ENCODE measurements at regions not wholly inside any gene's neighbourhood (a gene's known extent, or its start where the extent isn't known, plus 50 kb on each side); places are given as distances from the start of the nearest gene placed in this dataset.
"Not testable (repeated sequence)": the region's sequence is repeated elsewhere in the genome, so short reads cannot be mapped to it uniquely, and the experiment has no call there.

DNA sequence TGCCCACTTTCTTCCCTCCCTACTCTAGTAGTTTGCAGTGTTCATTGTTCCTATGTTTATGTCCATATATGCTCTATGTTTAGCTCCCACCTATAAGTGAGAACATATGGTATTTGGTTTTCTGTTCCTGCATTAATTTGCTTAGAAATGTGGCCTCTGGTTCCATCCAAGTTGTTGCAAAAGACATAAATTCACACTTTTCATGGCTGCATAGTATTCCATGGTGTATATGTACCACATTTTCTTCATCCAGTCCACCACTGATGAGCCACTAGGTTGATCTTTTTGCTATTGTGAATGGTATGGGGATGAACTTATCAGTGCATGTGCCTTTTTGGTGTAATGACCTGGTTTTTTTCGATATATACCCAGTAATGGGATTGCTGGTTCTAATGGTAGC lies 1089.1 kb downstream of the GRM8 start:
- Histone ChIP-seq H3K27ac (ENCODE audit: low read depth, low read length) (no peak overlapping the region), H3K36me3 (ENCODE audit: control insufficient read depth, insufficient read depth, low read length) (no peaks in the 10 kb centered on the region), H3K4me1 (ENCODE audit: control insufficient read depth, insufficient read depth, low read length) (no peaks in the 10 kb centered on the region), H3K9ac (ENCODE audit: low read length) (no peak overlapping the region), H3K27me3 (ENCODE audit: control insufficient read depth, insufficient read depth, low read length) (no peaks in the 10 kb centered on the region), H3K4me3 (ENCODE audit: low read length) (no peak overlapping the region)

DNA sequence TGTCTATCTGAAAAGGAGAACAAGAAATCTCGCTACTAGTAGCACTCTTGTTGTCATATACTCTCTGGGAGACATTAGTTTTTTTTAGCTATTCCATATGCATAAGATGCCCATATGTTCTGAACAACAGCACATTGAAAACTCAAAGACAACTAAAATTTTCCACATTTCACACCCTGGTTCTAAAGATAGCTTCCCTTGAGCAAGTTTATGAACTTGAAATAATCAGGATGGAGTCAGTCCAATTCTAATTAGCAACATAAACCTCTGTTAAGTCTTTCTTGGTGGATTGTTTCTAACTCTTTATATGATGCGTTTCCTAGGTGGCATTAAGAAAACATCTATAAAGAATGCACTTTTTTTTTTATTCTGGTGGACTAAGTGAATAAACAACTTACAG lies 1095.3 kb downstream of the GRM8 start:
- Histone ChIP-seq H3K27me3 (ENCODE audit: control insufficient read depth, insufficient read depth, low read length) (no peaks in the 10 kb centered on the region), H3K4me1 (ENCODE audit: control insufficient read depth, insufficient read depth, low read length) (no peaks in the 10 kb centered on the region), H3K9ac (ENCODE audit: low read length) (no peak overlapping the region), H3K27ac (ENCODE audit: low read depth, low read length) (no peak overlapping the region), H3K36me3 (ENCODE audit: control insufficient read depth, insufficient read depth, low read length) (no peaks in the 10 kb centered on the region), H3K4me3 (ENCODE audit: low read length) (no peak overlapping the region)

DNA sequence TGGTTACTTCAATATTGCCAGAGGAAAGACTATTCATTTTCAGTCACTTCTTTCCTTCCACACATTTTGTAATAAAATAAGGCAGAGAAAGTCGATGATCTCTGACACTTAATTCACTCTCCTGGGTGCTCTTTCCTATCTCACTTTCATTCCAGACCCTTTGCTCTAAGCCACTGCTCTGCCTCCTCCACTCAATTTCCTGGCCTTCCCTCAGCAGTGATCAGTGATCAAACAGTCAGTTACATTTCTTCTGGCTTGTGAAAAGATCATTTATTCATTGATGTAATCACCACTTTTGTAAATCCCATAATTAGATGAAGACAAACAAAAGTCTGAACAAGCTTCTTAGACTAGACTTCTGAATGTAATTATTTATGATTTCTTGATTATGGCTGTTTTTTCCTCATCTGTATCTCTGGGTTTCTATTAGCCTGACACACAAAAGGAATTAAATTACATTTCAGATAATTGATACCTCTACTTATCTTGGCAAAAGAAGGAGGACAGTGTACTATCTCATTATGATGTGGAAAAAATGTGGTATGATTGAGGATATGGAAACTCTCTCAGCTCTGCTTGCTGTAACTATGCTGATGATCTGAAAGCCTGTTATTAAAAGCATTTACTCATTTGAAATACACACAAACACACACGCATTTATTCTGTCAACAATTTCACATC lies 1102.3 kb downstream of the GRM8 start:
- H3K4me1 ChIP-seq (ENCODE audit: control insufficient read depth, insufficient read depth, low read length), result no peaks in the 10 kb centered on the region
- H3K27ac ChIP-seq (ENCODE audit: low read depth, low read length), result no peak overlapping the region
- no peak overlapping the region for H3K4me3 ChIP-seq (ENCODE audit: low read length)
- no peaks in the 10 kb centered on the region for H3K36me3 ChIP-seq (ENCODE audit: control insufficient read depth, insufficient read depth, low read length)
- H3K9ac ChIP-seq (ENCODE audit: low read length), result no peak overlapping the region
- H3K27me3 ChIP-seq (ENCODE audit: control insufficient read depth, insufficient read depth, low read length), result no peaks in the 10 kb centered on the region

GRCh38 chr7:126140858-126141466 lies 1111.8 kb downstream of the GRM8 start:
- Histone ChIP-seq H3K4me3 (ENCODE audit: low read length) (no peak overlapping the region), H3K27me3 (ENCODE audit: control insufficient read depth, insufficient read depth, low read length) (no peaks in the 10 kb centered on the region), H3K9ac (ENCODE audit: low read length) (no peak overlapping the region), H3K36me3 (ENCODE audit: control insufficient read depth, insufficient read depth, low read length) (no peaks in the 10 kb centered on the region), H3K27ac (ENCODE audit: low read depth, low read length) (no peak overlapping the region), H3K4me1 (ENCODE audit: control insufficient read depth, insufficient read depth, low read length) (no peaks in the 10 kb centered on the region)

GRCh38 chr7:126119981-126120380 lies 1132.8 kb downstream of the GRM8 start:
- Histone ChIP-seq H3K9ac (ENCODE audit: low read length) (no peak overlapping the region), H3K4me3 (ENCODE audit: low read length) (no peak overlapping the region), H3K36me3 (ENCODE audit: control insufficient read depth, insufficient read depth, low read length) (no peaks in the 10 kb centered on the region), H3K4me1 (ENCODE audit: control insufficient read depth, insufficient read depth, low read length) (no peaks in the 10 kb centered on the region), H3K27me3 (ENCODE audit: control insufficient read depth, insufficient read depth, low read length) (no peaks in the 10 kb centered on the region), H3K27ac (ENCODE audit: low read depth, low read length) (no peak overlapping the region)

- H3K9ac ChIP-seq (ENCODE audit: low read length), result no peak overlapping the region
- no peaks in the 10 kb centered on the region for H3K36me3 ChIP-seq (ENCODE audit: control insufficient read depth, insufficient read depth, low read length)
- no peaks in the 10 kb centered on the region for H3K27me3 ChIP-seq (ENCODE audit: control insufficient read depth, insufficient read depth, low read length)
- no peaks in the 10 kb centered on the region for H3K4me1 ChIP-seq (ENCODE audit: control insufficient read depth, insufficient read depth, low read length)
- H3K27ac ChIP-seq (ENCODE audit: low read depth, low read length), result no peak overlapping the region
- H3K4me3 ChIP-seq (ENCODE audit: low read length), result no peak overlapping the region
These were observed 1149.2 kb downstream of the GRM8 start for GRCh38 chr7:126103582-126103981.

GRCh38 chr7:126083014-126083413 lies 1153.4 kb upstream of the POT1 start:
- H3K4me3 ChIP-seq (ENCODE audit: low read length), result no peak overlapping the region
- no peak overlapping the region for H3K9ac ChIP-seq (ENCODE audit: low read length)

DNA sequence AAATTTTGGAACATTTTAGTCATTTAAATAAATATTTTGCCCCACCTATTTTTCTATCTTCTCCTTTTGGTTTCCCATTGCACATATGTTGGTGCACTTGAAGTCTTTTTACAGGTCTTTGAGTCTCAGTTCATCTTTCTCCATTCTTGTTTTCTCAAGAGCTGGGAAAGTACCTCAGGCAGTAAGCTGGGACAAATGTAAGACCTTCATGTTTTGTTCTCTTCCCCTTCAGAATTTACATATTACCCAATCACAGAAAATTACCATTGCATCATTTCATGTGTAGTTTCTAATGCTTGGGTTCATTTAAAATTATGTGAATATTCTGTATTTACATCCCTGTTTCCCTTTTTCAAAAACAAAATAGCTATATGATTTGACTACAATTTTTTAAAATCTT lies 1150.0 kb upstream of the POT1 start:
- H3K27me3 ChIP-seq (ENCODE audit: control insufficient read depth, insufficient read depth, low read length), result no peaks in the 10 kb centered on the region
- H3K4me1 ChIP-seq (ENCODE audit: control insufficient read depth, insufficient read depth, low read length), result no peaks in the 10 kb centered on the region
- no peak overlapping the region for H3K27ac ChIP-seq (ENCODE audit: low read depth, low read length)
- no peak overlapping the region for H3K4me3 ChIP-seq (ENCODE audit: low read length)
- H3K36me3 ChIP-seq (ENCODE audit: control insufficient read depth, insufficient read depth, low read length), result no peaks in the 10 kb centered on the region
- H3K9ac ChIP-seq (ENCODE audit: low read length), result no peak overlapping the region

More at GRCh38 chr7:126083014-126083413, 1153.4 kb upstream of the POT1 start:
- Histone ChIP-seq H3K27ac (ENCODE audit: low read depth, low read length) (no peak overlapping the region), H3K27me3 (ENCODE audit: control insufficient read depth, insufficient read depth, low read length) (no peaks in the 10 kb centered on the region), H3K4me1 (ENCODE audit: control insufficient read depth, insufficient read depth, low read length) (no peaks in the 10 kb centered on the region), H3K36me3 (ENCODE audit: control insufficient read depth, insufficient read depth, low read length) (no peaks in the 10 kb centered on the region)

GRCh38 chr7:126079151-126079550 lies 1149.5 kb upstream of the POT1 start:
- H3K9ac ChIP-seq (ENCODE audit: low read length), result no peak overlapping the region
- H3K4me3 ChIP-seq (ENCODE audit: low read length), result no peak overlapping the region
- no peaks in the 10 kb centered on the region for H3K27me3 ChIP-seq (ENCODE audit: control insufficient read depth, insufficient read depth, low read length)
- no peak overlapping the region for H3K27ac ChIP-seq (ENCODE audit: low read depth, low read length)
- no peaks in the 10 kb centered on the region for H3K4me1 ChIP-seq (ENCODE audit: control insufficient read depth, insufficient read depth, low read length)
- no peaks in the 10 kb centered on the region for H3K36me3 ChIP-seq (ENCODE audit: control insufficient read depth, insufficient read depth, low read length)

- no peaks in the 10 kb centered on the region for H3K27me3 ChIP-seq (ENCODE audit: control insufficient read depth, insufficient read depth, low read length)
- no peaks in the 10 kb centered on the region for H3K36me3 ChIP-seq (ENCODE audit: control insufficient read depth, insufficient read depth, low read length)
- H3K4me1 ChIP-seq (ENCODE audit: control insufficient read depth, insufficient read depth, low read length), result no peaks in the 10 kb centered on the region
- no peak overlapping the region for H3K4me3 ChIP-seq (ENCODE audit: low read length)
- no peak overlapping the region for H3K27ac ChIP-seq (ENCODE audit: low read depth, low read length)
- H3K9ac ChIP-seq (ENCODE audit: low read length), result no peak overlapping the region
These were observed 1136.1 kb upstream of the POT1 start for GRCh38 chr7:126065766-126066165.

GRCh38 chr7:126057979-126058378 lies 1128.4 kb upstream of the POT1 start:
- Histone ChIP-seq H3K27me3 (ENCODE audit: control insufficient read depth, insufficient read depth, low read length) (no peaks in the 10 kb centered on the region), H3K36me3 (ENCODE audit: control insufficient read depth, insufficient read depth, low read length) (no peaks in the 10 kb centered on the region), H3K9ac (ENCODE audit: low read length) (no peak overlapping the region), H3K4me1 (ENCODE audit: control insufficient read depth, insufficient read depth, low read length) (no peaks in the 10 kb centered on the region), H3K27ac (ENCODE audit: low read depth, low read length) (no peak overlapping the region), H3K4me3 (ENCODE audit: low read length) (no peak overlapping the region)

DNA sequence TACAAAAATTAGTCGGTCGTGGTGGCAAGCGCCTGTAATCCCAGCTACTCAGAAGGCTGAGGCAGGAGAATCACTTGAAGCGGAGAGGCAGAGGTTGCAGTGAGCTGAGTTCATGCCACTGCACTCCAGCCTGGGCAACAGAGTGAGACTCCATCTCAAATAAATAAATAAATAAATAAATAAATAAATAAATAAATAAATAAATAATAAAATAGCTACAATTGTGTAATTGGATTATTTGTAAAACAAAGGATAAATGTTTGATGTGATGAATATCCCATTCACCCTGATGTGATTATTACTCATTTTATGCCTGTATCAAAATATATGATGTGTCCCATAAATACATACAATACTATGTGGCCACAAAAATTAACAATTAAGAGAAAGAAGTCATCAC lies 1127.0 kb upstream of the POT1 start:
- not testable (repeated sequence) for H3K4me1 ChIP-seq (ENCODE audit: control insufficient read depth, insufficient read depth, low read length); H3K9ac ChIP-seq (ENCODE audit: low read length); H3K36me3 ChIP-seq (ENCODE audit: control insufficient read depth, insufficient read depth, low read length); H3K4me3 ChIP-seq (ENCODE audit: low read length); H3K27me3 ChIP-seq (ENCODE audit: control insufficient read depth, insufficient read depth, low read length); H3K27ac ChIP-seq (ENCODE audit: low read depth, low read length)

DNA sequence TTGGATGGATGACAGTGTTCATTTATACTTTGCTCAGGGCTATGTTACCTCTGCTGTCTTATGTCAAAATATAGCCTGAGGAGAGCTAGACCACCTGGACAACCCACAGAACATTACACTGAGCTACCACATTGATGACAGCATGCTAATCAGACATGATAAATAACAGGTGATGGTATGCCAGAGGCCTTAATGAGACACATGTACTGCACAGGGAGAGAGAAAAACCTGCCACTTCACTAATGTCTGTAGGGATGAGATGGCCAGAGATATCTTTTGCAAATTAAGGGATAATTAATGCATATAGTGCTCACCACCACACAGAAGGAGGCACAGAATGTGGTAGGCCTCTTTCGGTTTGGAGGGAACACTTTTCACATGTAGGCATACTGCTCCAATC lies 1122.6 kb upstream of the POT1 start:
- H3K4me1 ChIP-seq (ENCODE audit: control insufficient read depth, insufficient read depth, low read length), result no peaks in the 10 kb centered on the region
- no peaks in the 10 kb centered on the region for H3K27me3 ChIP-seq (ENCODE audit: control insufficient read depth, insufficient read depth, low read length)
- no peak overlapping the region for H3K27ac ChIP-seq (ENCODE audit: low read depth, low read length)
- H3K9ac ChIP-seq (ENCODE audit: low read length), result no peak overlapping the region
- H3K36me3 ChIP-seq (ENCODE audit: control insufficient read depth, insufficient read depth, low read length), result no peaks in the 10 kb centered on the region
- no peak overlapping the region for H3K4me3 ChIP-seq (ENCODE audit: low read length)

All from rectal smooth muscle tissue (tissue), 1 donor.